ENCODE measurements at regions not wholly inside any gene's neighbourhood (a gene's known extent, or its start where the extent isn't known, plus 50 kb on each side); places are given as distances from the start of the nearest gene placed in this dataset.

- H3K9me3 ChIP-seq (ENCODE audit: low read depth, low read length, poor library complexity, severe bottlenecking): no peaks in the 10 kb centered on the region
- ChIA-PET POLR2A (ENCODE audit: low non-redundant PET) (no interaction called here), CTCF (no interaction called here)
- H3K4me1 ChIP-seq (ENCODE audit: insufficient read depth, low read length, poor library complexity, severe bottlenecking): peaks cover 46% of the 10 kb centered on the region
- TF ChIP-seq EZH2 (IDR thresholded peaks at IDR 0.05; ENCODE audit: borderline replicate concordance, low read depth, low read length, poor library complexity, severe bottlenecking): no peak
- no peak overlapping the region for H3K4me3 ChIP-seq (ENCODE audit: low read depth, low read length, poor library complexity, severe bottlenecking)
- no peak overlapping the region for H3K27ac ChIP-seq (ENCODE audit: low read depth, low read length, poor library complexity, severe bottlenecking)
- no peak for DNase-seq (ENCODE audit: low spot score)
- intact Hi-C loops (cut with micrococcal nuclease; ENCODE audit: unreplicated experiment): no loop called here
- no peaks in the 10 kb centered on the region for H3K27me3 ChIP-seq (replicated peaks; ENCODE audit: insufficient read depth, low read depth, low read length, poor library complexity)
- H3K36me3 ChIP-seq (ENCODE audit: insufficient read depth, low read length, poor library complexity, severe bottlenecking): no peaks in the 10 kb centered on the region
- BruUV-seq (replicated peaks): no TSS peak
Measured at GRCh38 chr1:201751872-201752271, 77.1 kb upstream of the IPO9 start.

- Histone ChIP-seq H3K27me3 (replicated peaks; ENCODE audit: insufficient read depth, low read depth, low read length, poor library complexity) (no peaks in the 10 kb centered on the region), H3K9me3 (ENCODE audit: low read depth, low read length, poor library complexity, severe bottlenecking) (no peaks in the 10 kb centered on the region), H3K4me1 (ENCODE audit: insufficient read depth, low read length, poor library complexity, severe bottlenecking) (peaks cover 49% of the 10 kb centered on the region), H3K4me3 (ENCODE audit: low read depth, low read length, poor library complexity, severe bottlenecking) (no peak overlapping the region), H3K27ac (ENCODE audit: low read depth, low read length, poor library complexity, severe bottlenecking) (no peak overlapping the region), H3K36me3 (ENCODE audit: insufficient read depth, low read length, poor library complexity, severe bottlenecking) (no peaks in the 10 kb centered on the region)
- no TSS peak for BruUV-seq (replicated peaks)
- DNase-seq (ENCODE audit: low spot score): no peak
- intact Hi-C loops (cut with micrococcal nuclease; ENCODE audit: unreplicated experiment): no loop called here
- CTCF ChIA-PET: interaction anchor here (0.8 kb wide), 1 partner anchor 43 kb away, joined by 3 read pairs; no protein-coding TSS in a partner anchor
- no peak for TF ChIP-seq CTCF (conservative IDR thresholded peaks at IDR 0.05; ENCODE audit: low read depth, low read length)
- TF ChIP-seq EZH2 (IDR thresholded peaks at IDR 0.05; ENCODE audit: borderline replicate concordance, low read depth, low read length, poor library complexity, severe bottlenecking): no peak
- POLR2A ChIA-PET (ENCODE audit: low non-redundant PET): no interaction called here
Measured at GRCh38 chr1:201752333-201752732, 76.6 kb upstream of the IPO9 start.

GRCh38 chr1:201753492-201753891, 75.5 kb upstream of the IPO9 start:
- ChIA-PET POLR2A (ENCODE audit: low non-redundant PET) (no interaction called here), CTCF (no interaction called here)
- Histone ChIP-seq H3K9me3 (ENCODE audit: low read depth, low read length, poor library complexity, severe bottlenecking) (no peaks in the 10 kb centered on the region), H3K27me3 (replicated peaks; ENCODE audit: insufficient read depth, low read depth, low read length, poor library complexity) (no peaks in the 10 kb centered on the region), H3K27ac (ENCODE audit: low read depth, low read length, poor library complexity, severe bottlenecking) (no peak overlapping the region), H3K4me3 (ENCODE audit: low read depth, low read length, poor library complexity, severe bottlenecking) (no peak overlapping the region), H3K36me3 (ENCODE audit: insufficient read depth, low read length, poor library complexity, severe bottlenecking) (no peaks in the 10 kb centered on the region), H3K4me1 (ENCODE audit: insufficient read depth, low read length, poor library complexity, severe bottlenecking) (peaks cover 46% of the 10 kb centered on the region)
- BruUV-seq (replicated peaks): no TSS peak
- TF ChIP-seq EZH2 (IDR thresholded peaks at IDR 0.05; ENCODE audit: borderline replicate concordance, low read depth, low read length, poor library complexity, severe bottlenecking): no peak
- no peak for TF ChIP-seq CTCF (conservative IDR thresholded peaks at IDR 0.05; ENCODE audit: low read depth, low read length)
- intact Hi-C loops (cut with micrococcal nuclease; ENCODE audit: unreplicated experiment): no loop called here
- no peak for DNase-seq (ENCODE audit: low spot score)

GRCh38 chr1:201754353-201754752, 74.6 kb upstream of the IPO9 start:
- DNase-seq (ENCODE audit: low spot score): no peak
- intact Hi-C loops (cut with micrococcal nuclease; ENCODE audit: unreplicated experiment): no loop called here
- ChIA-PET POLR2A (ENCODE audit: low non-redundant PET) (no interaction called here), CTCF (no interaction called here)
- no peak for TF ChIP-seq EZH2 (IDR thresholded peaks at IDR 0.05; ENCODE audit: borderline replicate concordance, low read depth, low read length, poor library complexity, severe bottlenecking)
- no peak for TF ChIP-seq CTCF (conservative IDR thresholded peaks at IDR 0.05; ENCODE audit: low read depth, low read length)
- no TSS peak for BruUV-seq (replicated peaks)
- no peak overlapping the region for H3K27ac ChIP-seq (ENCODE audit: low read depth, low read length, poor library complexity, severe bottlenecking)
- H3K4me3 ChIP-seq (ENCODE audit: low read depth, low read length, poor library complexity, severe bottlenecking): no peak overlapping the region
- no peaks in the 10 kb centered on the region for H3K27me3 ChIP-seq (replicated peaks; ENCODE audit: insufficient read depth, low read depth, low read length, poor library complexity)
- H3K9me3 ChIP-seq (ENCODE audit: low read depth, low read length, poor library complexity, severe bottlenecking): no peaks in the 10 kb centered on the region
- no peaks in the 10 kb centered on the region for H3K36me3 ChIP-seq (ENCODE audit: insufficient read depth, low read length, poor library complexity, severe bottlenecking)
- peaks cover 54% of the 10 kb centered on the region for H3K4me1 ChIP-seq (ENCODE audit: insufficient read depth, low read length, poor library complexity, severe bottlenecking)
